Suprapubic skin (tissue), 4 donors: ENCODE measurements at regions not wholly inside any gene's neighbourhood (a gene's known extent, or its start where the extent isn't known, plus 50 kb on each side); places are given as distances from the start of the nearest gene placed in this dataset.

Experiments used
- POLR2A ChIP-seq, 2 donors: fragments of 450-650 bp; IDR thresholded peaks; one replicate each; pipeline ENCODE4 v1.6.1; 2017; ENCODE audit warnings: antibody characterized with exemption in 2 of 2, mild to moderate bottlenecking in 2 of 2, moderate library complexity in 2 of 2
- POLR2AphosphoS5 ChIP-seq, 3 donors: sonication (generic); formaldehyde crosslinking; IDR thresholded peaks; one replicate each; pipeline ENCODE4 v1.6.1; 2017; ENCODE audit warnings: antibody characterized with exemption in 3 of 3
- TF ChIP-seq, protein P1 (sequence below), 2 donors: fragments of 200-600 bp in 1 of 2; fragments of 450-650 bp in 1 of 2; sonication (generic) in 1 of 2; IDR thresholded peaks; one replicate each; pipeline ENCODE4 v1.5.1; 2016 to 2019; ENCODE audit warnings: antibody characterized with exemption in 2 of 2, mild to moderate bottlenecking in 1 of 2, moderate library complexity in 1 of 2

DNA sequence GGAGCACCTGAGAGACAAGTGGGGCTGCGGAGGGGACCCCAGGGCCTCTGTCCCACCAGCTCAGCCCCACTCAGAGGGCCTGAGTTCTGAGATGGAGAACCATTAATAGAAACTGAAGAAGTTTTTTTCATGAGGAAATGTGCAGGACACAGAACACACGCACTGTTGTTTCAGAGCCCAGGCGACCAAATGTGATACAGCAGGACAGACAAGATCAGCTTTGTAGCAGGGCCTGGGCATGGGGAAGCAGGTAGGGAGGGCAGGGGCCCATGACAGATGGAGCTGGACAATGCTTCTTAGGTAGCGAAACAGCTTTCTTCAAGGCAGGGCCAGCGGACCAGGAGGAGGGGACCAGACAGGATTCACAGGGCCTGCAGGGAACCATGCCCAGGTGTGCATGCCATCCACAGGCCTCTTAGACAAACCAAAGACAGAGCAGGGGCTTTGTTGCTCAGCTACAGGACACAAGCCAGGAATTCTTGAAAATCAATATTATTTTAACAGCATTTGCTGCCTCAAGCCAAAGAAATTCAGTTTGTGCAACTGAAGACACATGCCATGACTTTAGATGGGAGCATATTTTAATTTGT, 252.8 kb upstream of the GYPC start:
- TF ChIP-seq, protein P1, sequence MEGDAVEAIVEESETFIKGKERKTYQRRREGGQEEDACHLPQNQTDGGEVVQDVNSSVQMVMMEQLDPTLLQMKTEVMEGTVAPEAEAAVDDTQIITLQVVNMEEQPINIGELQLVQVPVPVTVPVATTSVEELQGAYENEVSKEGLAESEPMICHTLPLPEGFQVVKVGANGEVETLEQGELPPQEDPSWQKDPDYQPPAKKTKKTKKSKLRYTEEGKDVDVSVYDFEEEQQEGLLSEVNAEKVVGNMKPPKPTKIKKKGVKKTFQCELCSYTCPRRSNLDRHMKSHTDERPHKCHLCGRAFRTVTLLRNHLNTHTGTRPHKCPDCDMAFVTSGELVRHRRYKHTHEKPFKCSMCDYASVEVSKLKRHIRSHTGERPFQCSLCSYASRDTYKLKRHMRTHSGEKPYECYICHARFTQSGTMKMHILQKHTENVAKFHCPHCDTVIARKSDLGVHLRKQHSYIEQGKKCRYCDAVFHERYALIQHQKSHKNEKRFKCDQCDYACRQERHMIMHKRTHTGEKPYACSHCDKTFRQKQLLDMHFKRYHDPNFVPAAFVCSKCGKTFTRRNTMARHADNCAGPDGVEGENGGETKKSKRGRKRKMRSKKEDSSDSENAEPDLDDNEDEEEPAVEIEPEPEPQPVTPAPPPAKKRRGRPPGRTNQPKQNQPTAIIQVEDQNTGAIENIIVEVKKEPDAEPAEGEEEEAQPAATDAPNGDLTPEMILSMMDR (IDR thresholded peaks at IDR 0.05): no peak
- TF ChIP-seq POLR2AphosphoS5 (IDR thresholded peaks at IDR 0.05) (no peak), POLR2A (IDR thresholded peaks at IDR 0.05) (no peak)
